ENCODE measurements at regions not wholly inside any gene's neighbourhood (a gene's known extent, or its start where the extent isn't known, plus 50 kb on each side); places are given as distances from the start of the nearest gene placed in this dataset.
"Not testable (repeated sequence)": the region's sequence is repeated elsewhere in the genome, so short reads cannot be mapped to it uniquely, and the experiment has no call there.

GRCh38 chr3:65130782-65131181 lies 443.0 kb upstream of the ADAMTS9 start:
- no peak for ATAC-seq
- H3K27ac ChIP-seq = no peak overlapping the region
- no peaks in the 10 kb centered on the region for H3K9me3 ChIP-seq
- TF ChIP-seq CTCF (IDR thresholded peaks at IDR 0.05) = no peak
- intact Hi-C loops (cut with DNase I) = no loop called here
- H3K4me3 ChIP-seq = no peak overlapping the region
- H3K36me3 ChIP-seq (ENCODE audit: insufficient read depth in 1 of 2, low read depth in 1 of 2) = no peaks in the 10 kb centered on the region
- H3K4me1 ChIP-seq = no peaks in the 10 kb centered on the region
- no peak for DNase-seq
- WGBS, 3 donors = 92 to 97% (median 97%) methylated on average over 4 of the region's 4 CpGs
- no peaks in the 10 kb centered on the region for H3K27me3 ChIP-seq (ENCODE audit: insufficient read depth in 3 of 3, low read length in 2 of 3)

- H3K27ac ChIP-seq = no peak overlapping the region
- H3K9me3 ChIP-seq = no peaks in the 10 kb centered on the region
- no peaks in the 10 kb centered on the region for H3K27me3 ChIP-seq (ENCODE audit: insufficient read depth in 3 of 3, low read length in 2 of 3)
- no peaks in the 10 kb centered on the region for H3K4me1 ChIP-seq
- no peak for DNase-seq
- 70 to 84% (median 71%) methylated on average over 6 of the region's 6 CpGs for WGBS, 3 donors
- H3K36me3 ChIP-seq (ENCODE audit: insufficient read depth in 1 of 2, low read depth in 1 of 2) = no peaks in the 10 kb centered on the region
- no peak for TF ChIP-seq CTCF (IDR thresholded peaks at IDR 0.05)
- no peak overlapping the region for H3K4me3 ChIP-seq
- intact Hi-C loops (cut with DNase I) = no loop called here
- no peak for ATAC-seq
These were observed 440.5 kb upstream of the ADAMTS9 start for GRCh38 chr3:65128346-65128745.

- Histone ChIP-seq H3K4me3 (no peak overlapping the region), H3K4me1 (no peaks in the 10 kb centered on the region), H3K27ac (no peak overlapping the region), H3K9me3 (no peaks in the 10 kb centered on the region), H3K27me3 (ENCODE audit: insufficient read depth in 3 of 3, low read length in 2 of 3) (no peaks in the 10 kb centered on the region), H3K36me3 (ENCODE audit: insufficient read depth in 1 of 2, low read depth in 1 of 2) (no peaks in the 10 kb centered on the region)
- intact Hi-C loops (cut with DNase I) = no loop called here
- TF ChIP-seq CTCF (IDR thresholded peaks at IDR 0.05) = no peak
- ATAC-seq (no peak), DNase-seq (no peak)
- WGBS, 3 donors = 48 to 62% (median 50%) methylated on average over 7 of the region's 7 CpGs
These were observed 439.0 kb upstream of the ADAMTS9 start for GRCh38 chr3:65126527-65127410.

GRCh38 chr3:65120156-65120555 lies 432.4 kb upstream of the ADAMTS9 start:
- H3K4me1 ChIP-seq; H3K27me3 ChIP-seq (ENCODE audit: insufficient read depth in 3 of 3, low read length in 2 of 3); DNase-seq; H3K36me3 ChIP-seq (ENCODE audit: insufficient read depth in 1 of 2, low read depth in 1 of 2); H3K27ac ChIP-seq; ATAC-seq; H3K9me3 ChIP-seq; H3K4me3 ChIP-seq; intact Hi-C loops (cut with DNase I): not testable (repeated sequence)
- 96 to 100% (median 99%) methylated on average over 13 of the region's 13 CpGs for WGBS, 3 donors

GRCh38 chr3:65118912-65119499 lies 431.2 kb upstream of the ADAMTS9 start:
- Histone ChIP-seq H3K4me1 (no peaks in the 10 kb centered on the region), H3K4me3 (no peak overlapping the region), H3K36me3 (ENCODE audit: insufficient read depth in 1 of 2, low read depth in 1 of 2) (no peaks in the 10 kb centered on the region), H3K27ac (no peak overlapping the region), H3K9me3 (no peaks in the 10 kb centered on the region), H3K27me3 (ENCODE audit: insufficient read depth in 3 of 3, low read length in 2 of 3) (no peaks in the 10 kb centered on the region)
- DNase-seq (no peak), ATAC-seq (no peak)
- WGBS, 3 donors = 94 to 99% (median 95%) methylated on average over 5 of the region's 5 CpGs
- TF ChIP-seq CTCF (IDR thresholded peaks at IDR 0.05) = no peak
- intact Hi-C loops (cut with DNase I) = no loop called here
